GM21723 (cell line): ENCODE measurements at regions not wholly inside any gene's neighbourhood (a gene's known extent, or its start where the extent isn't known, plus 50 kb on each side); places are given as distances from the start of the nearest gene placed in this dataset.
A peak's percentile ranks its signal among the peaks of the same experiment; 100 is the strongest.
"Not testable (repeated sequence)": the region's sequence is repeated elsewhere in the genome, so short reads cannot be mapped to it uniquely, and the experiment has no call there.

Source experiments
- ATAC-seq: cut with Tn5 transposase; IDR thresholded peaks from one replicate; pipeline ENCODE4 v1.9.1; 2021; ENCODE audit warnings: mild to moderate bottlenecking, moderate library complexity; ENCODE audit not compliant: unreplicated experiment

DNA sequence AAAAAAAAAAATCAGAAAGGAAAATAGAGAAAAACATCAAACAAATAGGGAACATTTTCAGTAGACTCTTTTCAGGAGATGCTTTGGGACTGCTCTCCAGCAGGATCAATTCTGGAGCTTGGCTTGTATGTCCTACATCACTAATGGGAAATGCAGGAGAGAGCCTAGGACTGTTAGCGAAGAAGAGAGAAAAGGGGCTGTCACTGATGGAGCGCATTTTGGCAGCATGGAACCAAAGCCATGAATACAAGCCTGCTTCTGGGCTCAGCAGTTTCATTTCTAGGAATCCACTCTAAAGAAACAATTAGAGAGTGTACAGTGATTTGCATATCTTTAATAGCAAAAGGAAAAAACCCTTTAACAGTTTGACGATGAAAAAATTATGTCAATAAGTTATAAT lies 203.9 kb downstream of the NUFIP1 start:
- ATAC-seq = no peak

DNA sequence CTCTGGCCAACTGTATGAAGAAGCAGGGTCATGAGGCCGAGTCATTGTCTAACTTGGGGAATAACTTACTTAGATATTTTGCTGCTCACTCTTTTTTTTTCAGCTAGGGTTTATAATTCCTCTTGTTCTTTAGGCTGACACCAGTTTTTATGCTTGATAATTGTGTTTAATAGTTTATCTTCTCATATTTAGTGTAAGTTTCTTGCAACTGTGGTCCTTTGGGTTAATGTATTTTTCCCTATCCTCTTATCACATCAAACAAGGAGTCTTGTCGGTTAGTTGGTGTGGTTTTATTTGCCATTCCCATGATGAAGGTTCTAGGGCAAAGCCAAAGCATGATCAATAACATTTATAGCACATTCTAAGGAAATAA lies 204.6 kb downstream of the NUFIP1 start:
- no peak for ATAC-seq

DNA sequence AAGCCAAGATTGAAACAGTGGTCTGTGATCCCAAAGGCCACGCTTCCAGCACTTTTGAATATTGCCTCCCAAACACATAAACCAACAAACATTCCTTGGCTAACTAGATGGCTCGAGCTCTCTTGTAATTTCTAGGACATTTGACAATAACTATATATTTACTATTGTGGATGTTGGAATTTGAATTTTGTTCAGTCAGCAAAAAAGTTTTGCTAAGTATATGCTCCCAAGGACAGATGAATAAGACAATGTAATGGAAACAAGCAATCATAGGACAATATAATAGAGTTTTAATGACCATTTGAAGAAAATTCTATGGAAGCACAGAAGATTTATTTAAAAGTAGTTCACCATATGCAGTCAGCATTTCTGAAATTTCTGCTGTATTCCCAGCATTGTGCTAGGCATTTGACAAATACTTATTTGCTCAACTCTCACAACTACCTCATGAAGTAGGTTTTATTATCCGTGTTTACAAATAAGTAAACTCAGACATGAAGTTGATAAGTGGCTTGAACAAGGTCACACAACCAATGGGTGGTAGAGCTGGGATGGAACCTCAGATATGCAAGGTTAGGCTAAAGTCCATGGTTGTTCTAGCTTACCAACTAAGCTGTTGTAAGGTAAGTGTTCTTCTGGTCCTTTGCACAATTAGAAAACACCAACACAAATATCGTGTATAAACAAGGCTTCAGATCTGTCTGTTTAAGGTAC lies 205.1 kb downstream of the NUFIP1 start:
- ATAC-seq = no peak

DNA sequence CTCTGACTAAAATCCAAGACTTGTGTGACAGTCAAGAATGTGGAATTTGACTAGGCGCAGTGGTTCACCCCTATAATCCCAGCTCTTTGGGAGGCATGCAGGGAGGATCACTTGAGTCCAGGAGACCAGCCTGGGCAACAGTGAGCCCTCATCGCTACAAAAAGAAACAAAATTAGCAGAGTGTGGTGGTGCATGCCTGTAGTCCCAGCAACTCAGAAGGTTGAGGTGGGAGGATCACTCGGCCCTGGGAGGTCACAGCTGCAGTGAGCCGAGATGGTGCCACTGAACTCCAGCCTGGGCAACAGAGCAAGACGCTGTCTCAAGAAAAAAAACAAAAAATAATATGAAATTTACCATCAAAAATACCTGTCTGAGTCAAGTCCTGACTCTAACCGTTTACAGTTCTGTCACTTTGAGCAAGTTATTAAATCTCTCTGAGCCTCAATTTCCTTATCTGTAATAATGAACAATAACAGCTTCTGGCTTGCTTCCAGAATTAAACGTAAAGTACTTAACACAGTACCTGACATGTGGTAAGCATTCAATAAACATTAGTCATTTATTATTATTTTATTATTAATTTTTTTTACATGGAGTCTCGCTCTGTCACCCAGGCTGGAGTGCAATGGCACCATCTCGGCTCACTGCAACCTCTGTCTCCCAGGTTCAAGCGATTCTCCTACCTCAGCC lies 204.6 kb upstream of the TSC22D1 start:
- no peak for ATAC-seq

DNA sequence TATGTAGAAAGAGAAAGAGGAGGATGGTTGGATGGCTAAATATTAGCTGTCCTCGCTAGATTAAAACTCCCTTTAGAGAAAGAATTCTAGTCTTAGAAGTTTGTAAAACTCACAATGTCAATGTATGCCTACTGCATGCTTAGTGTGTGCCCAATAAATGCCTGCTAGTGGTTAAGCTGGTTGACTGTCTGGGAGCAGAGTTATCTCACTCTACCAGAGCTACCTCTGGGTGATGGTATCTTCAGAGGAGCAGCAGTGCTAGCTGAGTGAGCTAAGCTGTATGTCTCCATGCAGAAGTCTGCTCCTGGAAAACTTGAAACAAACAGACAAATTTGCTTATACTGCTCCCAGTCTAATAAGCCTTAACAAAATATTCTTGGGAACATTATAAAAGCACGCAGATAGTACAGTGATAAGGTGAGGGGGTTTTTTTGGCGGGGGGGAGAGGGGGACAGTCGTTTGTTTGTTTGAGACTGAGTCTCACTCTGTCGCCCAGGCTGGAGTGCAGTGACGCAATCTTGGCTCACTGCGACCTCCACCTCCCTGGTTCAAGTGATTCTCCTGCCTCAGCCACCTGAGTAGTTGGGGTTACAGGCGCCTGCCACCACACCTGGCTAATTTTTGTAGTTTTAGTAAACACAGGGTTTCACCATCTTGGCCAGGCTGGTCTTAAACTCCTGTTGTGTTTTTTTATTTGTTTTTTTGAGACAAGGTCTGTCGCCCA lies 202.8 kb upstream of the TSC22D1 start:
- ATAC-seq = no peak

DNA sequence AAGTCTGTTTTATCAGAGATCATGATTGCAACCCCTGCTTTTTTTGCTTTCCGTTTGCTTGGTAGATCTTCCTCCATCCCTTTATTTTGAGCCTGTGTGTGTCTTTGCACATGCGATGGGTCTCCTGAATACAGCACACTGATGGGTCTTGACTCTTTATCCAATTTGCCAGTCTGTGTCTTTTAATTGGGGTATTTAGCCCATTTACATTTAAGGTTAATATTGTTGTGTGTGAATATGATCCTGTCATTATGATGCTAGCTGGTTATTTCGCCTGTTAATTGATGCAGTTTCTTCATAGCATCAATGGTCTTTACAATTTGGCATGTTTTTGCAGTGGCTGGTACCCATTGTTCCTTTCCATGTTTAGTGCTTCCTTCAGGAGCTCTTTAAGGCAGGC lies 199.2 kb upstream of the TSC22D1 start:
- ATAC-seq = not testable (repeated sequence)

DNA sequence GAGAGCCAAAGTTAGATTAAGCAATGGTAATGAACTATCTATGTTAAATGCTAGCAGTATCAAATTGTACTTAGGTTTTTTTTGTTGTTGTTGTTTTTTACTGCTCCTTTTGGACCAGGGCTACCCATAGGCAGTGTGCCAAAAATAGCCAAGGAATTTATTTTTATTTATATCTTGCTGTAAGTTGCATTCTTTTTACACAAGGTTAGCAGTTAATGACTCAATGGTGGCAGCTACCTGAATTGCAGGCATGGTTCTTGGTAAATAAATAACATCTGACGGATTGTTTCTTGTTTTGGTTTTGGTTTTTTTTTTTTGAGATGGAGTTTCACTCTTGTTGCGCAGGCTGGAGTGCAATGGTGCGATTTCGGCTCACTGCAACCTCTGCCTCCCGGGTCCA lies 194.8 kb upstream of the TSC22D1 start:
- ATAC-seq = no peak

DNA sequence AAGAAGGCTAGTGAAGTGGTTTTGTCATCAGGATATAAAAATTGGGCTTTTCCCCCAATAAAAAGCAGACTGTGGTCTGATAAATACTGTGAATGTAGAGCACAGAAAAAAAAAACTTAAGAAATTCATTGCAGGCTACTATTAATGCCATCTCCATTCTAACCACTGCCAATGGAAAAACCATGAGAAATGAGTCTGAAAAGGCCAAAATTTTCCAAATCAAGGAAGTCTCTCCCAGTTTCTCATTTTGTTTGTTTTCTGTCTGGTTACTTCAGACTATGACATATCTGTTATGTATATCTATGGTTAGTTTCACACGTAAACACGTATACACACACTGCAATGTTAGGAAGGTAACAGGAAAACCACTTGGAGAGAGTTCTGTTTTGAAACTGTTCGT lies 193.6 kb upstream of the TSC22D1 start:
- no peak for ATAC-seq

DNA sequence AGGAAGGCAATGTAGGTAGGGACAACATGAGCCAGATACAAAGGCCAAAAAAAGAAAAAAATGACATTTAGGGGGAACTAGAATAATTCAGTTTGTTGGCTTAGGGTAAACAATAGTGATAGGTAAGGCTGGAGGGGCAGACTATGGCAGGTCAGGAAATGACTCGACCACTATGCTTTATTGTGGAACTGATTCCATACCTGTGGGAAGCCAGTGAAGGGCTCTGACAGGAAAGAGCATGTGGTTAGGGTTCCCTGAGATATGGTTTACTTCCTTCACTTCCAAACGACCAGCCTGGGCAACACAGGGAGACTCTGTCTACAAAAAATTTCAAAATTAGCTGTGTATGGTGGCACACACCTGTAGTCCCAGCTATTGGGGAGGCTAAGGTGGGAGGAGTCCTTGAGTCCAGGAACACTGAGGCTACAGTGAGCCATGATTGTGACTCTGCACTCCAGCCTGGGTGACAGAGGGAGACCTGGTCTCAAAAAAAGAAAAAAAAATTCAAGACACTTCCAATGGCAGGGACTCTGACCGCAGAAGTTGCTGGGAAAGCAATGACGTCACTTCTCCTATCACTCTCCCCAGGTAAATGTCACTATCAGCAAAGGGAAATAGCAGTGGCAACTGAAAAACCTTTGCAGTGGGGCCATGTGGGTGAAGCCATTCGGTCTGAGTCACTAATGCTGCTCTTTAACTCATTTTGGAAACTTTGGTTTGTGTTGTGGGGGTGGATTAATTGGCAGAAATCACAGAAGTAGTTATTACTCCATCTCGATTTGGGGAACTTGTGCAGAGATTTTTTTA lies 192.8 kb upstream of the TSC22D1 start:
- no peak for ATAC-seq

DNA sequence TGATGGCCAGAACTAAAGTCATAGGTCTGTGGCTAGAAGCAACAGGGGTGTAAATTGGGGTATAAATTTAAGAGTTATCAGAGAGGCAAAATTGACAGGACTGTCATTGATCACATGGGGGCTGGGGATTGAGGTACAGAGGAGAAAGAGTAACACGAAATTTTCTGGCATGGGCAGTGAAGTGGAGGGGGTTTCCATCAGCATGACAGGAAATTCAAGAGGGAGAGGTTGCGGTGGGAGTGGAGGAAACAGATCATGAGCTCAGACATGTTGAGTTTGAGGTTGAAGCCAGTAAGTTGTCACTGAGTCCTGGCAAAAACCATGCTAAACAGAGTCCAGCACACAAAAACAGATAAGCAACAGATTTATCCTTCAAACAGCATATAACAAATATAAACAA lies 192.1 kb upstream of the TSC22D1 start:
- peak; percentile 59 for ATAC-seq

DNA sequence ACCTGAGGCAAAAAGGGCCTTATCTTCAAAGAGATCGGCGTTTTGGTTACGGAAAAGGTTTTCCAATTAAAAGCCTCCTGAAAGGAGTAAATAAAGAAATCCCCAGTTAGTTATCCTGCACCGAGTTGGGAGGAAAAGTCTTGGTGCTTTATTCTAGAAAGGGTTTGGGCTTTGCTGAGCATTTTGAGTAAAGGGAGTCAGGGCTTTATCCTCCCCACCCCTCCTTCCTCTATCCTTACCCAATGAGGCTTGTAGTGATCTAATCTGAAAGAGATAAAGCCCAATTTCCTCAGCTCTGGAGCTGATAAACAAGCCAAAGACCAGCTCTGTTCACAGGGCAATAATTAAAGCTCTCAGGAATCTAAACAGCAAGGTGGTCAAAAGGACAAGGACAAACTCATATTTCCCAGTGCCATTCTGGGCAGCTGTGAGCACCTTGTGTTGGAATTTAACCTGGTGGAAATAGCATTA lies 188.9 kb upstream of the TSC22D1 start:
- no peak for ATAC-seq

DNA sequence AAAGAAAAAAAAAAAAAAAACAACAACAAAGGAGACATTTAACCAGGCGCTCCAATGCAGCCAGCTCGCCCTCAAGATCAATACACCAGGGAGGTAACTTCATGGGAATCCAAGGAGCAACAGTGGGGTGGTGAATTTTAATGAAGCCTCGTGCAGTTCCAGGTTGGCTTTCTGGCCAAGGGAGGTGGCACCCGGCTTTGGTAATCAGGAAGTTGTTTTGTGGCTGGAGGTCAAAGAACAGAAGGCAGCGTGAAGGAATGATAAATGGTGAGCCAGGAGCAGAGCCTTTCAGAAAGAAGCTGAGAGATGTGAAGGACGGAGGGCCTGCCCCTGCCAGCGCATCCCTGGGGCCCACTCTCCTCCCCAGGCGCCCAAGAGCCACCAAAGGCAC lies 188.2 kb upstream of the TSC22D1 start:
- ATAC-seq = no peak

DNA sequence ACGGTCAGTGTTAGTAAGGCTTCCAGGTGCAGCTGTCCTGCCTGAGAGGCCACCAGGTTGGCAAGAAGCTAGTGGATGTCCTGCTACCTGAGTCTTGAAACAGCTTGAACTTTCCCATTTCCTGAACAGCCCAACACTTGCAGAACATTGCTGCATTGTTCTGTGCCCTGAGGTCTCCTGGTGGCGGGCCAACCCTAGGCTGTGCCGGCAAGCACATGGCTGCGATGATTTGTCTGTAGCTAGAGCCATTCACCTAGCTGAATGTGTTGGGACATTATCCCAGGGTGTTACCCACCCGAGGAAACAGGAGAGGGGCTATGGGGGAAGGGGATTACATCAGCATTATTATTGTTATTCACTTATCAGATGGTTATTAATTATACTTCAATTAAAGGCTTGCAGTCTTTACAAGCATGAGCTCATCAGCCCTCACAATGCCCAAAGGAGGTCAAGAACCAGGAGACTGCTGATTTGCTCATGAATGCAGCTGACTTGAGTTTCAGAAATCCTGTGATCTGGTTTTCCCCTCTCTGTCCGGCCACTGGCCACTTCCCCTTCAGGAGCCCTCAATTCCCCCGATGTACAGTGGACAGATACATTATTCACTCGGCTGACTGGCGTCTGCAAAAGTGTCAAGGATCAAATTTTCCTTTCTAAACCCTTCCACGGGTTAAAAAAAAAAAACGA lies 187.6 kb upstream of the TSC22D1 start:
- ATAC-seq = no peak

DNA sequence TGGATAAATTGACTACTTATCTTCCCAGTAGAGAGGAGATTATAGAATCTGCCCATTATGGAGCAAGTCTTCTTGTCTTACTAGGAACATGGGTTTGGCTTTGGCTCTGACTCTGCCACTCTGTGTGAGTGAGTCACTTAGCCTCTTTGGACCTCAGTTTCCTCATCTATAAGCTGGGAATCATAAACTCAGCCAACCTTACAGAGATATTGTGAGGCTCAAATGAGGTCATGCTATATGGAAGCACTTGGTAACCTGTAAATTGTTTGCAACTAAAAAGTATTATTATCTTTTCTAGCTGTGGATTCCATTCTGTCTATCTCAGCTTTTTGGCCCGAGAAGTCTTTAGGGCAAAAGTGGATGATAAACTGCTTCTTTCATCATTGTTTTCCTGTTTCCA lies 186.8 kb upstream of the TSC22D1 start:
- no peak for ATAC-seq

DNA sequence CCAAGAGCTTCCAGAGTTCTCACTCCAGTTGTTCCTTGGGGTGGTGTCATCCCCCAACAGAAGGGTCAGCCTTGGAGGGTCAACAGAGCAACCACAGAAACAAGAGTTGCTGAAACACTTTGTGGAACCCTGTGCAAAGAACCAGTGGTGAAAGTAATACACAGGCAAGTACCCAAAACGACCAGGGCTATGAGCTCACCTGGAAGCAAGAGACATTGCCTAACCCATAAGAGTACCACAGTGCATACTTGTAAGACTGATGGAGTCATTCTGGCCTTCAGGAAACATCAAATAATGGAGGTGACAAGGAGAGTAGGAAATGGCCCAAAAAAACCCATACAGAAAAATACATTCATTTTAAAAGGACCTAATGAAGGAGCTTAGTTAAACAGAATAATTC lies 184.3 kb upstream of the TSC22D1 start:
- ATAC-seq = no peak

DNA sequence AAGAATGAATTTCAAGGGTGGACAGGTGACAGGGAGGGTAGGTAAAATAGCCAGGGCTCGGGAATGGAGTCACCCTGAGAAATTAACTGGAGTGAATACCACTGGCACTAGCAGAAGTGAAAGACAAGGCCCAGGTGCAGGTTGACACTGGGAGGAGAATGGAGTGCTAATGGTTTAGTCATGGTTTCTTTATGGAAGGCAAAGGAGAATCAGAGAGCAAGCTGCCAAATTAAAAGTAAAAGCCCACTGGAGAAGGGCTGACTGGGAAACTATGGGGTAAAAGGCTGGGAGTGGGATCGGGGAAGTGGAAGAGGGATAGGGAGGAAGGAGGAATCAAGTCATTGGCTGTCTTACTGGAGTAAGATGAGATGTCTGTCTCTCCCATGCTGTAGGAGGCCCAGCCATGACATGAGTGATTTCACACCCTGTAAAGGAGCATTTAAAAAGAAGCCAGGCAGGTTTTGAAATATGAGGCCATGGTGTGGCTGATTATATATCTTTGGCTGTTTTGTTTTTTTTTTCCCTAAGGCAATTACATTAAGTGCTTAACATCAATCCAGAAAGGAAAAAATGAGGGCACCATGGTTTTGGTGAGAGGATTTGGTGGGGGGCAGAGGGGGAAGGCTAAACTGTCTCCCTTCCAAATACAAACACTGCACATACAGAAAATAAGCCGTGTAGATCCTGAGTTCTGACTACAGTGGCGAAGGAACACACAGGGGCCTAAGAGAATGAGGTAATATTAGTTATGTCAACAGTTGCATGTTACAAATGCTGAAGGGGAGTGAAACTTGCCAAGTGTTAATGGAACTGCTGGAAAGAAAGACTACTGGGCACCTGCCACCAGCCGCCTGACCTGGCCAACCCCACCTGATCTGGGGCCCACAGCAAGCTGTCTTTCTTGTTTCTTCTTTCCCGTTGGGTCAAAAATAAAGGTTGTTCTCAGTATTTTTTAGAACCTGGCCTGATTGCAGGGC lies 183.5 kb upstream of the TSC22D1 start:
- no peak for ATAC-seq

DNA sequence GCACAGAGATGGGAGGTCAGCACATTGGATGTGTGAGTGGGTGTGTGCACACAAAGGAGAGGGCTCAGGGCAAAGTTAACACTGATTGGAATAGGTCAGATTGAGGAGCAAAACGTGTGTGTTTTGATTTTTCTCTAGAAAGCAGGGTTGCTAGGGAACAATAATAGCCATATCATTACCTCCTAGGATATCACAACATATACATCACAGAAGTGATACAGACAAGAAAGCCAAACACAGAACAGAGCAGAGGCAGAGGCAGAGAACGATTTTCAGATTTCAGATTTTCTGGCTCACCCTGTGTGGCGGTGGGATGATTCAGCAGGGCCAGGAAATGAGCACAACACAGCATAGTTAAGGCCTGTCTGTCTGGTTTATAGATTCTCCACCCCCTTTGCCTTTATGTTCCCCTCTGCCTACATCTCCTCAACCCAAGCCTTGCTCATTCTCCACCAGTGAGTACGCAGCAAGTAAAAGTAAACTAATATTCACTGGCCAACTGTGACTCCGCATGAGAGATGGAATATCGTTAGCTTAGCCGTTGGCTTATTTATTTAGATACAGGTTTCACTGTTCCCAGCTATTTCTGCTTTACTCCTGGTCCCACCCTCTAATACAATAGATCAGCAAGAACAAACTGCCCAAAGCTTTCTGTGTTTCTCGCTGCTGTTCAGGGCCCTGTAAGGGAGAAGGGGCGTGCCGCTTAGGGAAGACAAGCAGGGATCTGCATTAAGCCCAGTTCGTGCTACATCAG lies 182.7 kb upstream of the TSC22D1 start:
- ATAC-seq = no peak

DNA sequence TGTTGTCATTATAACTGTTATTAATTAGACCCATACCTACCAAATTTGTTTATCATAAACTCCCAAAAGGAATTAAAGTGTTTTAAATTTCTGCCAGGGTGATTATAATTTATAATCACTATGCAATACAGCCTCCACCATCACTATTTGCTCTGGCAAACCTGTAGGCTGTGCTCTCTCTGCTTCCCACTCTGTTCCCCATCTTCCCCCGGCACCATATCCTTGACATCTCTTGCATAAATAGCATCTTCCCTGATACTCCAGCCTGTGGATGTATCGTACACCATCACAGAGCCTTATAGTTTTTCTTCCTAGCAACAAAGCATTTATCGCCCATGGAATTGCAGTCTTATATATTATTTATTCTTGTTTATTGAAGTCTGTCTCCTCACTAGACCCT lies 181.5 kb upstream of the TSC22D1 start:
- ATAC-seq = no peak
